ENCODE measurements at regions not wholly inside any gene's neighbourhood (a gene's known extent, or its start where the extent isn't known, plus 50 kb on each side); places are given as distances from the start of the nearest gene placed in this dataset.
"Not testable (repeated sequence)": the region's sequence is repeated elsewhere in the genome, so short reads cannot be mapped to it uniquely, and the experiment has no call there.

DNA sequence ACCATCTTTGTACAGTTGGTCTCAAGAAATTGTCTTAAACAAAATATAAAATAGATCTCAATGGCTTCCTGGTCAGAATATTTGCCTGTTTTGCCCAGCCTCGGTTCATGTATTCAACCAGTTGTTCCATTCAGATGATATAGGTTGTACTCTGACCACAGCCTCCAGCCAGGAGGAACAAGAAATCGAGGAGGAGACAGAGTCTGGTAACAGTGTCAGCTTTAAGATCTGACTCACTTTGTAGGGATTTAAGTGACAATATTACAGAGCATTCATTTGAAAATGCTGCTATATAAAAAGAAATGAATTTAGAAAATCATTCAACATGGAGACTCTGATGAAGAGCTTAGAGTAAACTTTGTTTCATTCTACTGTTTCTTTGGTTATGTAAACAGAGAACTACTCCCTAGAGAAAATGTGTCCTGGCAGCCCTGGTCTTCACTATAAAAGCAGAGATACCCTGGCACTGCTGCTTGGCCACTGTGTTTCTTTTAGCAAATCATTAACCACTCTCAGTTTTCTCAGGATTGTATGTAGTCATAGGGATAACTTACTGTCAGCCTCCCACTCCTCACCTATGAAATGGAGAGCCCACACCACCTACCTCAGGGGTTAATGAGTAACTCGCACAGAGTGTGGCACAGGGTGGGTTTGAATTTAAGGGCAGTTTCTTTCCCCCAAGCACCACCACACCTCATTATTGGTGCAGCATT, 53.5 kb downstream of the PAGE2 start:
- DNase-seq = no peak

DNA sequence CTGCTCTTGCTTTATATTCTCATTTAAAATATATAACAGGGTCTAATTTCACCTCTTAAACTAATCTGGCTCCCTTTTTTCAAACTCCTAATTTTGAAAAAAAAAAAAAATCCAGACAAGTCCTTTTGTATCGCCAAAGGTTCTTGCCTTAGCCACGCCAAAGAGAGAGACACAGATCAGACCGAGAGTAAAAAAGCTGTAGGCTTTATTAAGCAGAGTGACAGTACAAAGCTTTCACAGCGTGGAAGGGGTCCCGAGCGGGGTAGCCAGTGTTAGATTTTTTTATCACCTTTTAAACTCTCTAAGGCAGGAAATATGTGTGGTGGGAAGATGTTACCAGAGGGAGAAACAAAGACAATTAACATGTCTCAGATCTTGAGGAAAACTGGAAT, 54.1 kb downstream of the PAGE2 start:
- DNase-seq = no peak

DNA sequence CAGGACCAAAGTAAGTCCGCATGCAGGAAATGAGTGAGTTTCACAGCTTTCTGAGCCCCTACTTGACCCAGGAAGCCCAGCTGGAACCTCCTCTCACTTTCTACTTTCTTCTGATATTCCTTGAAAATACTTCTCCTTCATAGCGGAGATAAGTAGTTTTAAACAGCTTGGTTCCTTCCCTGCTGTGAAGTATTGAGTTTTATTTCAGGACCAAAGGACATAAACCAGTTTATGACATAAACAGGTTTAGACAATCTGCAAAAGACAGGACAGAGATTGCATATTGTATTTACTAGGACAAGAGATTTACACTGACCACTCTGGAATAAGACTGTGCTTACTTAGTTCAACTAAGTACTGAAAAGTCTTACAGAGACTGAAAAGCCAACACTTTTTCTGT, 54.8 kb downstream of the PAGE2 start:
- DNase-seq = no peak

DNA sequence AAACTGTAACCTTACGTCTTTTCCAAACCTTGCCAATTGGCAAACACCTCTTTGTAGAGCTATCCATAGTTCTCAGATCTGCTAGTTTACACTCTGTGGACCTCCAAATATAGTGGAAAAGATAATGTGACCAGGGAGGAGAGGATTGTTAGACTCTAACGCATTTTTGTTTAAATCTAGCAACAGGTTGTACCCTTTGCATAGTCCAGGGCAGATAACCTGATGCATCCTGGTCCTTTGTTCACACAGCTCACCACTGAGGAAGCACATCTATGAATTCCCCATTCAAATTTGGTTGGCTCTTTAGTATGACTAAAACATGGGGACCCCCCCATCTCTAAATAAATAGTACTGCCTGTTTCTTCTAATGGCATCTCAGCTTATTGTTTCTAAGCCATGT, 55.9 kb downstream of the PAGE2 start:
- DNase-seq = no peak

DNA sequence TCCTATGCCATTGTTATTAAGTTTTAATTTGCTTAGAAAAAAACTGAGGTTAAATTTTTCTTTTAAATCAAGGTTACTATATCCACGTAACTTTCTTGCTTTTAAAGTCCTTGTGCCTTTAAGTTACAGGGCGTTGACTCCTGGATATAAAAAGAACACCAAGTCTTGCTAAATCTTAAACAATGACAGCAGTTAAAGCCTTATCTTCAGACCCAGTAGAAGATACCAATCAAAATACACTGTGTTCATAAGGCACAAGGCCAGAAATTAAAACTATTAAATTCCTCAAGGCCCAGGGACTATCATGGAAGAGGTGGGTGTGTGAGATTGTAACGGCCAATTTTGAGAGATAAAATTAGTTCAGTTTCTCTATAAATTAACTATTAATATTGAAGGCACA, 60.4 kb downstream of the PAGE2 start:
- DNase-seq = no peak

DNA sequence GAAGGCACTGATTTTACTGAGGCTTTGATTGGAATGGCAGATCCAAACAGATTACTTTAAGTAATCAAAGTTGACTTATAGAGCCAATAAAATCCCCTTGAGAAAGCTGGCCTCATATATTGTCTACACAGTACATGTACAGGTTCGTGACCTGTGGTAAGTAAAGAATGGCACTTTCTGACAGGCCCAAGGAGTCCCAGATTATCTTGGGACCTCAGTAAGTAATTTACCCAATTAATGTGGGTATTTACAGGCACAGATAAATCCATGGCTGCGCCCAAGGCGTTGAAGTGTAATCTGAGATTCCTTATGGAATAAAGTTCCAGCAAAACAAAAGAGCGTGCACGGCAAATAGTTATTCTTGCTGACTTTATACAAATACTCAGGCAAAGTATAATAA, 62.4 kb downstream of the PAGE2 start:
- no peak for DNase-seq

DNA sequence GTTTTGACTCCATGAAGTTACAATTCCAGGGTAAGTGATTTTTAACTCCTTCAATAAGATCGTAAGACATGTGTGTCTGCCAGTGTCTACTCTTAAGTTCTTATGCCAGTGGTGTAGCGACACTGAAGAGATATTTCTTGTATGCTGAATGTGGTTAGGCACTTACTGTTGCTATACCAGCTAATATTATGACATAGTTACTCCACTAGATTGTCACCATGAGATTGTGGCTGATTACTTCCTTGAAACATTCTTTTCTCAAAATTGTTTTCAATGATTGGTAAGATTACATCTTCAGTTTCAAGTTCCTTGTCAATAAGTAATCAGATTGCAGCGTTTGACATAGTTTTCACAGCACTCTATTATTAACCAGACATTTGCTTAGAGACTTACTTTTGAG, 60.6 kb upstream of the PAGE5 start:
- no peak for DNase-seq

DNA sequence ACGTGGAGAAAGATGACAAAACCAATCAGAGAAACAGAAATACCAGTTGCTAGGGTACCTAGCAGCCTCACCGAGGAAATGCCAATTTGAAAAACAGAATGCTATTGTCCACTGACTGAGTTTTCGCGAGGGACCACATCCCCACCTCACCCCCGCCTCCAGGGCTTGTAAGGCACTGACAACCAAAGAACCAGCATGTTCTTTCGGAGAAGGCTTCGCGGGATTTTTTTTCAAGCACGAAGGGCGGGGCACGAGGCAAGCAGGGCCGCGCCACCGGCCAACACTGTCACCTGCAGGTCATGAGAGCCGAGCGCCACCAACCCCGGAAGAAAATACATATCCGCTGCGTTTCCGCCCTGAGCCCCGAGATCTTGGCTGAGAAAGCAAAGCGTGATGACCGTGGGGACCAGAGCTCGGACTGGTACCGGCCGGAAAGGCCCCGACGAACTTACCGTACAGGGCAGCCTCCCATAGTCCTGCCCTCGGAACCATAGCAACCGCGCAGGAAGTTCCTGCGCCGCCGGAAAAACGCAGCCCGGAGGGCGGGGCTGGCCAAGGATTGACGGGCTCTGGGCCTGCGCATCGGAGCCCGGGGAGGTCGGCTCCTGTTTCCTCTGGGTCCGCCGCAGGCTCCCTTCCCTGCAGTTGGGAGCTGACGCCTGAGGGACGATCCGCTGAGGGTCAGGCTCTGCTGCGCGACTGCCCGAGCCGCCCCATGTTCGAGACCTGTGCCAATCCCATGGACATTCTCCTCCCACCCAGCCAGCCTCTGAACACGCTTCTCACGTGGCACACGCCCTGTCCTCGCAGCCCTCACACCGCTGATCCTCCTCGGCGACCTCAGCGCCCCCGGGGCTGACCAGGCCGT, 59.2 kb upstream of the PAGE5 start:
- DNase-seq = peak; percentile 73

DNA sequence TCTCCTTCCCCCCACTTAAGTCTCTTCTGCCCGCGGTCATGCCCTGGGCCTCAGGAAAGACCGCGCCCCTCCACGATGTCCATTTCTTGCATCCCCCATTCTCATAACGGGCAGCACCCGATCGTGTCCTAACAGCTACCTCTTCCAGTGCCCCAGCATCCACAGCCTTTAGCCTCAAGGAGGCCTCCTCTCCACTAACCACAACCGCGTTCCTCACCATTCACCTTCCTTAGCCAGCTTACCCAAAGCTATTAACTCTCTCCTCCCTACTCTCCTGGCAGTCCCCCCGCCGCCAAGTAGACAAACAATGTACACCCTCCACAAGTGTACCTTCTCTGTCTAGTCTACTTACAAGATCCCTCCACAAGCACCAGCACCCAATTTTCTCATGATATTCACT, 58.6 kb upstream of the PAGE5 start:
- DNase-seq = no peak

DNA sequence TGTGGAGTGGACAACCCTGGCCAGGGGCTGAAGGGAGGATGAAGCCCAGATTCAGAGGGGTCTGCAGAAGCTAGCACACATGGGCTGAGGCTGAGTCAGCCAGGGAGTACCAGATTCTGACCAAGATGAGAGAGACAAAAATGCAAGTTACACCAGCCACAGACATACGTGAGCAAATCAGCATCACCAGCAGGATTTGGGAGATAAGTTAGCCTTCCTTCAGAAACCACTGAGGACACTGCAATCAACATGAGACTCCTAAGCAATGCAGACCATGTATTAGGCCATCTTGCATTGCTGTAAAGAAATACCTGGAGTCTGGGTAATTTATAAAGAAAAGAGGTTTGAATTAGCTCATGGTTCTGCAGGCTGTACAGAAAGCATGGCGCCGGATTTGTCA, 57.0 kb upstream of the PAGE5 start:
- DNase-seq = no peak

DNA sequence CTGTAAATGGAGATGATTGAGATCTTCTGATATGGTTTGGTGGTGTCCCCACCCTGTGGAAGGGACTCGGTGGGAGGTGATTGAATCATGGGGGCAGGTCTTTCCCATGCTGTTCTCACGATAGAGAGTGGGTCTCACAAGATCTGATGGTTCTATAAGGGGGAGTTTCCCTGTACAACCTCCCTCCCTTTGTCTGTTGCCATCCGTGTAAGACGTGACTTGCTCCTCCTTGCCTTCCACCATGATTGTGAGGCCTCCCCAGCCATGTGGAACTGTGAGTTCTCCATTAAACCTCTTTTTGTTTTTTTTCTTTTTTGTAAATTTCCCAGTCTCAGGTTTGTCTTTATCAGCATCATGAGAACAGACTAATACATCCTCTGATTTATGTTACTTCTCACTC, 55.1 kb upstream of the PAGE5 start:
- DNase-seq = not testable (repeated sequence)

DNA sequence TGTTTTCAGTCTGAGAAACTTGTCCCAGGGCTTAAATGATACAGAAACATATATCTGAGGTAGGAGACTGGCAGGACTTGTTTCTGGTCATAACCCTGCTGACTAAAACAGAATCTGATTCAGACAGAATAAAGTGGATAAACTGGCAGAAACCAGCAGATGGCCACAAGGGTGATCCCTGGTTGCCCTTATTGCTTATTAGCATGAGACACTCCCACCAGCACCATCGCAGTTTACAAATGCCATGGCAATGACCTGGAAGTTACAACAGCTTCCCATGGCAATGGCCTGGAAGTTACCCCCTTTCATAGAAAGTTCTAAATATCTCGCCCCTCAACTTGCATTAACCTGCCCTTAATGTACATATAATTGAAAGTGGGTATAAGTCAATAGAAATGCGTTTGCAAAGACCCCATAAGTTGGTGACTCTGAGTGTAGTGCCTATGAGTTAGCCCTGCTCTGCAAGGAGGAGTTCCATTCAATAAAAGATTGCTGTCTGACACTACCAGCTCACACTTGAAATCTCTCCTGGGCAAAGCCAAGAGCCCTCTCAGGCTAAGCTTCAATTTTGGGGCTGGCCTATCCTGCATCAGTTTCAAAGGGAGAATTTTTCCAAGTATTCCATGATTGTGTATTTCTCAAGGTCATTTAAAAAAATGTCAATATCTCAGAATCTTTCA, 52.9 kb upstream of the PAGE5 start:
- DNase-seq = no peak

DNA sequence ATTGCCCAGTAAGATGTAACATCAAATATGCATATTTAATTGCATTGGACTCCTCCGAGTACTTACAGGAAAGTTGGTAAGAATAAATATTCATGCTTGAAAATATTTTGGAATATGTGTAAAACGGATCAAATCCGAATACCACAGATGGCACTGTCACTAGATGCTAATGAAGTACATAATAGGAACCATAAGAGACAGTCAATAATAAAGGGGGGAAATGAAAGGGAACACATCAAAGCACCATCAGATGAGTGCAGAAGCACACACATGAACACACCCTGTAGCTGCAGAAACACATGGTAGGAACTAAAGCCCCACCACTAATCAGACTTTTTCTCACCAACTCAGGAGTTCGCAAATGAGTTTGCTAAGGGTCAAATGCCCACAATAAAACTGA, 52.2 kb upstream of the PAGE5 start:
- DNase-seq = no peak

DNA sequence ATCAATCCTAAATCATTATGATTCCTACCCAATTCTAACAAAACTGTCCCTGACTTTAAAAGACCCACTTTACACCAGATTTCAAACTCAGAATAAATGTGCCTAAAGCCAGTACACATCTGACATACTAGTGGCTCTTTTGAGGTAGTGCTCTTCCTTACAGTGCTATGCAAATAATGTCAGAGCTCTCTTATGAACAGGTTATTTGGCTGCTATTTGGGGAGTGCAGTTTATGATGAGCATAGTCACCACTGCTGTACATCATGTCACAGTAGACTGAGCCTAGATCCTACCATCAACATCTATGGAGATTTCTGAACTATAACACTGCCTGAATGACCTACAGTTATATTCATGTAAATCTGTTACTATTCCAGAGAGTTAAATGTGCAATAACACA, 50.4 kb upstream of the PAGE5 start:
- no peak for DNase-seq

Data from NCI-H446 treated with DMSO at 0.1 percent for 48 hours (cell line).